Omental fat pad (tissue), 3 donors: ENCODE measurements at regions not wholly inside any gene's neighbourhood (a gene's known extent, or its start where the extent isn't known, plus 50 kb on each side); places are given as distances from the start of the nearest gene placed in this dataset.

Source experiments
- ATAC-seq: fragments of 150-250 bp; one replicate; pipeline ENCODE4 v1.9.1; 2016; ENCODE audit warnings: mild to moderate bottlenecking, moderate library complexity; ENCODE audit not compliant: low FRiP score
- DNase-seq: peaks from one replicate; pipeline ENCODE4 v3.0.0-alpha.2; 2019; ENCODE audit warnings: low spot score
- CTCF ChIP-seq, 3 donors: fragments of 450-650 bp; IDR thresholded peaks; one replicate each; pipeline ENCODE4 v1.5.1; 2016 to 2017; ENCODE audit warnings: antibody characterized with exemption in 3 of 3, mild to moderate bottlenecking in 3 of 3, moderate library complexity in 2 of 3

DNA sequence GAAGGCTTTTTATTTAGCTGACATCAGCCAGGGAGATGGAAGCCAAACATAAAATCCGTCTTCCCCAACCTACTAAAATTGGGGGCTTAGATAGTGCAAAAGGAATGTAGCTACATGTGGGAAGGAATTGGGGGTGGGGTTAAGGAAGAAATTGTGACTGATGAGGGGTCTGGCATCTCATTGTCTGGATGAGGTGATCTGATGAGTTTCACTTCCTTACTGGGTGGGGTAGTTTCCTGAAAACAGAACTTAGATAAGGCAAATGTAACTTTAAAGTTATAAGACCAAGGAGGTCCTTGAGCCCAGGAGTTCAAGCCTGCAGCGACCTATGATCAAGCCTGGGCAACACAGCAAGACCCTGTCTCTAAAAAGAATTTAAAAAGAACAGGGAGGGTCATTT, 105.5 kb upstream of the NEIL3 start:
- no peak for TF ChIP-seq CTCF (IDR thresholded peaks at IDR 0.05)
- no peak for DNase-seq
- no peak for ATAC-seq

DNA sequence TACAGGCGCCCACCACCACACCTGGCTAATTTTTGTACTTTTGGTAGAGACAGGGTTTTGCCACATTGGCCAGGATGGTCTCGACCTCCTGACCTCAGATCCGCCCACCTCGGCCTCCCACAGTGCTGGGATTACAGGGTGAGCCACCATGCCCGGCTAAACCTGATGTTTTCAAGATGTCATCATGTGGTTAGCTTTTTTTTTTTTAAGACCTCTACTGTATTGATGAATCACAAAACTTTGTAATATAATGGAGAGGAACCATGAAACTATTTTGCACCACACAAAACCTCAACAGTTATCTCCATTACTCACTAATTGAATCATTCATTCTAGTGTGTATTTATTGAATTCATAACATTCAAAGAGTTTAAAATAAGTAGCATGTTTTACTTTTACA, 94.7 kb upstream of the NEIL3 start:
- DNase-seq = no peak
- TF ChIP-seq CTCF (IDR thresholded peaks at IDR 0.05) = no peak
- no peak for ATAC-seq

DNA sequence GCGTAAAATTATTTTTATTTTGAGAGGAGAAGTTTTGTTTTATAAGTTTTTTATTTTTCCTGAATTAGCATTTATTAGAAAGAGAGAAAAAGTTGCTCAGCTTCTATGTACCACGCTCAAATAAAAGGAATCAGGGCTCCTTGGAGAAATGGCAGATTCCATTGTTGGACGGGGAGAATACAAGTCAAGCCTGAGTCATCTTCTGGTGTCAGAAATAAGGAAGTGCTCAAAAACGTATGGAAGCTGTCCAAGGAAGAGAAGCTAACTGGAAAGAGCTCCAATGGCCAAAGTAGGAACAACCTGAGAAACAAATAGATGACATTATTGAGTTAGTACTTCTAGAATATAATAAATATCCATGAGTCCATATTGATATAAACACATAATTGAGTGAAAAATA, 89.3 kb upstream of the NEIL3 start:
- ATAC-seq (no peak), DNase-seq (no peak)
- no peak for TF ChIP-seq CTCF (IDR thresholded peaks at IDR 0.05)

DNA sequence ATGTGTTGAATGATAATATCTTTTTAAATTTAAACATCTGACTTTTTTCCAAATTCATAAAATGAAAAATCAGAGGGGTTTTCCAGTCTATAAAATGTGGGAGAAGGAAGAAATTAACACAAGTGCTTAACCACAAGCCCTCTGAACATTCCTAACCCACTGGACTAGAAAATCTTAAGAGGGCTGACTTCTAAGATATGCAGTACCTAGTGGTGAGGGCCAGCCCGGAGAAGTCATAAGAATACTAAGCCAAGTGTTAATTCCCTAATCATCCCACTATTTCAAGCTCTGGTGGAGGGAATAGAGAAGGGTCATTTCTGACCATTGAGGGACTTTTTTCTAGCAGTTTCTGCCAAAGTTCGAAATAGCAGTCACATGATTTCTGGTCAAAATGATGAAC, 86.9 kb upstream of the NEIL3 start:
- no peak for TF ChIP-seq CTCF (IDR thresholded peaks at IDR 0.05)
- ATAC-seq = no peak

GRCh38 chr4:177225605-177226004, 84.1 kb upstream of the NEIL3 start:
- DNase-seq (no peak), ATAC-seq (no peak)
- no peak for TF ChIP-seq CTCF (IDR thresholded peaks at IDR 0.05)

More for the DNA sequence above, 86.9 kb upstream of the NEIL3 start:
- no peak for DNase-seq

GRCh38 chr4:177227636-177228035, 82.0 kb upstream of the NEIL3 start:
- no peak for TF ChIP-seq CTCF (IDR thresholded peaks at IDR 0.05)
- DNase-seq (no peak), ATAC-seq (no peak)

- no peak for DNase-seq
- ATAC-seq = no peak
- TF ChIP-seq CTCF (IDR thresholded peaks at IDR 0.05) = no peak
Observed at GRCh38 chr4:177228599-177228998, 81.1 kb upstream of the NEIL3 start.
